GM19468 (cell line): ENCODE measurements at regions not wholly inside any gene's neighbourhood (a gene's known extent, or its start where the extent isn't known, plus 50 kb on each side); places are given as distances from the start of the nearest gene placed in this dataset.
A peak's percentile ranks its signal among the peaks of the same experiment; 100 is the strongest.
"Not testable (repeated sequence)": the region's sequence is repeated elsewhere in the genome, so short reads cannot be mapped to it uniquely, and the experiment has no call there.

Experiments
- ATAC-seq: cut with Tn5 transposase; IDR thresholded peaks from one replicate; pipeline ENCODE4 v1.9.1; 2021; ENCODE audit warnings: mild to moderate bottlenecking, moderate library complexity, moderate number of reproducible peaks; ENCODE audit not compliant: unreplicated experiment; ENCODE audit errors: extremely low read depth

DNA sequence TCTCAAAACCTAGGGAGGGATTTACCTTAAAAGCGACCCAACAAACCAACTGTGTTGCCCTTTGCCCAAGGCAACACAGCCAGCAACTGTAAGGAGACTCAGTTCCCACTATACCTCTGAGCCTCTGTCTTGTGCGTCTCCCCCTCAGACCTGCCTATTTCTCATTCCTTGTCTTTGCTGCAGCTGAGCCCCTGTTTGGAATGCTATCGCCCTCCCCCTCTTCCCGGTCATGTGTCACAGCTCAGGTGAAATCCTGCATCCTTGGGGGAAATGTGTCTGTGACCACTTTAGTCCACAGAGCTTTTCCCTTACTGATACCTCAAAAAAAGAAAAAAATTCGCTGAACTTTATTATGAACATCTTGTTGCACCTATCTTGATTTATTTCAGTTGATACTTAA lies 52.0 kb upstream of the LRIG1 start:
- ATAC-seq, result no peak

DNA sequence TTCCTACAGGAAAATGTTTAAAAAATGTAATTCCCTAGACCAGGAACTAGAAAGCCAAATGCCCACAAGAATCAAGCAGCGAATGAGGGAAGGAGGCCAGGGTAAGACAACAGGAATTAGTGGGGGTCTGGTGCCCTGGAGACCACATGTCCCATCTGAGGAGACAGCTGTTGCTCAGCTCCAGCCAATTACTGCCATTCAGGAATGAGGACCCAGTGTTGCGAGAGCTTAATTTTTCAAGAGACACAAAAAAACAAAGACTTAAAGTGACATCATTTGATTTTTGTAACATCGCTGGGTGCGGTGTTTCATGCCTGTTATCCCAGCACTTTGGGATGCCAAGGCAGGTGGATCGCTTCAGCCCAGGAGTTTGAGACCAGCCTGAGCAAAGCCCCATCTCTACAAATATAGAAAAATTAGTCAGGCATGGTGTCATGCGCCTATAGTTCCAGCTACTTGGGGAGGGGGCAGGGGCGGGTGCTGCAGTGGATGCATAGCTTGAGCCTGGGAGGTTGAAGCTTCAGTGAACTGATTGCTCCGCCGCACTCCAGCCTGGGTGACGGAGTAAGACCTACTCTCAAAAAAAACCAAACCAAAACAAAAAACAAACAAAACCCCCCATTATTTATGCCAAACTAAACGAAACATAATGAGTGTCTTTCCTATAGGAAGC lies 52.8 kb upstream of the LRIG1 start:
- ATAC-seq, result no peak

DNA sequence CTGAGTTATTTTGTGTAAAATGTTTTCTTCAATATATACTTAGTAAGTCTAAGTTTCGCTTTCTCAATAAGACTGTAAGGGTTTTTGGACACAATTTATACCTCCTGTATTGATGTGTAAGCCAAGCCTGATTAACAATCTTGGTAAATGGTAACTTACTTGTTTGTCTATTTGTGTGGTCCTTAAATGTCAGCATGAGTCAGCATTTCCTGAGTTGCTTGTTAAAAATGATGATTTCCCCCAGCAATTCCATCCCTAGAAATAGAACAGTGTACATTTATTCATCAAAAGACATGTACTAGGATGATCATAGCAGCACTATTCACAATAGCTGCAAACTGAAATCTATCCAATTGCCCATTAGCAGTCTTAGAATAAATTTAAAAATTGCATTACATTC lies 53.4 kb upstream of the LRIG1 start:
- ATAC-seq, result no peak

DNA sequence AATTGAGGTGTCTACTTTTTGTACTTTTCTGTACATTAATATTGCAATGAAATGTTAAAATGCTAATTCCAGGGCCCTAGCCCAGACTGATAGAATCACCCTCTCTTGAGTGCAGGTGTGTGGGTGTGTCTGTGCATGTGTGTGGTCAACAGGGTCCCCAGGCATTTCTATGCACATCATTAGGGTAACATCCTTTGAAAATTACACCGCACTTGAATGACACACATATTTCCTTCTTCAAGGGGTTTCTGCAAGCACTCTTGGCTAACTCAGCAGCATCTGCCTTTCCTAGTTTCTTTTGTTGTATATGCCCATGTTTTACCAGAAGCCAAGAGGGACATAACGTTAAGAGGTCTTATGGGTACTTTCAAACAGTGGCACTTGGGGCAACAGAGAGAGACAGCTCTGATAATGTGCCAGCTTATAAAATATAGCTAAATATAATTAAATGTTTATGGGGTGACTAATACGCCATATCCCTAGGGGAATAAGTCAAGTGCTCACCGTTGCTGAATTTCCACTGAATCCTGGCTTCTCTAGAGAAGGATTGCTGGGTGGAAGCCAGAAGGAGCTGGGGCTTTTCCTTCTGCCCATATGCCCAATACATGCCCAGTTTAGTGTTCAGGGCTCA lies 54.5 kb upstream of the LRIG1 start:
- no peak for ATAC-seq

DNA sequence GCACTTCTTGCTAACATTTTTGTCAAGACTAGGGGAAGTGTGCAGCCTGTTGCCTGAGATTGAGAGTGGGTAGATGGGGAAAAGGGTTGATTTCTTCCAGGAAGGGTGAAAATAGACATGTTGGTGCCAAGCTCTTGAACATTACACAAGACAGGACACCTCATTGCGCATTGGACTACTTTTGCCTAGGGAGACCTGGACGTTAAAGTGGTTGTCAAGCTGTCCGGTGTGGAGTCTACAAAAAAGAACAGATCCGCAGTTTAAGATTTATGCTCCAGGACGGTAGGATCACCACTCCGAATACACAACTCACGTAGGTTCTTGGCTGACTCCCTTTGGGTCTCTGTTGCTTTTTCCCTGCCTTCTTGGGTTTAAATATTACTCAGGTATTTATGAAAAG lies 56.3 kb upstream of the LRIG1 start:
- no peak for ATAC-seq

DNA sequence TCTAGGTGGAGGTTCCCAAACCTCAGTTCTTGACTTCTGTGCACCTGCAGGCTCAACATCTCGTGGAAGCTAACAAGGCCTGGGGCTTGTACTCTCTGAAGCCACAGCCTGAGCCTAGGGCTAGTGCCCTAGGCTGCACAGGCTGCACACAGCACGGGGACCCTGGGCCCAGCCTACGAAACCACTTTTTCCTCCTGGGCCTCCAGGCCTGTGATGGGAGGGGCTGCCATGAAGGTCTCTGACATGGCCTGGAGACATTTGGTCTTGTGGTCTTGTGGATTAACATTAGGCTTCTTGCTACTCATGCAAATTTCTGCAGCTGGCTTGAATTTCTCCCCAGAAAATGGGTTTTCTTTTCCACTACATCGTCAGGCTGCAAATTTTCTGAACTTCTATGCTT lies 59.1 kb upstream of the LRIG1 start:
- not testable (repeated sequence) for ATAC-seq

DNA sequence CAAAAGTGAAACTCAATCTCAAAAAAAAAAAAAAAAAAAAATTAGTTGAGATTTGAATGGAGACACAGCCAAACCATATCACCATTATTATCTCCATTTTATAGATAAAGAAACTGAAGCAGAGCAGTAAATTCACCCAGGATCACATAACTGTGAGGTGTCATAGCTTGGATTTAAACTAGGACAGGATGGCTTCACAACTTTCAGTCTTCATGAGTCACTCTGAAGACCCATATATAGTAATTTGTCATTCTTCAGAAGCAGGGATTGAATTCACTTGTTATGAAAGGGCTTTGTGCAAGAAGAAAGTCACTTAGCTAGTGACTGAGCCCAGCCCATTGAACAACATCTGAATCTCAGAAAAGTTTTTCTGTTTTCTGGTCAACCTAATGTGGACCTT lies 60.5 kb upstream of the LRIG1 start:
- ATAC-seq, result no peak

DNA sequence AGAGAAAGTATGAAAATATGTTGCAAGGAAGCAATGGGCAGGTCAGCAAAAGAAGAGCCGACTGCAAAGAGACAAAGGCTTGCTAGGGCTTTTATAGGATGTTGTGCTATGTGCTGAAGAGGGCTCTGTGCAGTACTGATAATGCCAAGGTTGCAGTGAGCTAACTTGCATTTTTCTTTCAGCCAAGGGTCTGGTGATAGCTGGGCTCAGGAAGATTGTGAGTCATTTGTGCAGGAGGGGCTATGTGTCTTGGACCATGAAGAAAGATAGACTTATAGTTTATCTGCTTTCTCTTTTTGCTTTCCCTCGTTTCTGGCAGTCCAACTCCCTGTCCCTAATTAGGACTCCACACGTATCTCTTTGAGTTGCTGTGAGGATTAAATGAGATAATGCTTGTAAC lies 64.5 kb upstream of the LRIG1 start:
- ATAC-seq, result no peak

DNA sequence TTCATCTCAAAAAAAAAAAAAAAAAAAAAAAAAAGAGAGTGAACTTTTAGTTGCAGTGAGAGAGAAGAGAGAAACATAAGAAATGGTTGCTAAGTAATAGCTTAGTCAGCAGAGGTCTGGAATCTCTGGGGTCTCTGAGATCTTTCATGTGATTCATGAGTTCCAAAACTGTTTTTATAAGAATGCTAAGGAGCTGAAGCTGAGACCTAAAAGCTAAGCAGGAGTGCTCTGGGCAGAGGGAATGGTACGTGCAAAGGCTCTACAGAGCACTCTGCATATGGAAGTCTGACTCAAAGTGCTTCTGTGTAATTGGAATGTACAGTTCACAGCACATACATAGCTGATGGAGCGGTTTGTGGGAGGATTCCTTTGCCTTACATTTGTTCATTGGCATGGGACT lies 66.3 kb upstream of the LRIG1 start:
- ATAC-seq, result no peak

DNA sequence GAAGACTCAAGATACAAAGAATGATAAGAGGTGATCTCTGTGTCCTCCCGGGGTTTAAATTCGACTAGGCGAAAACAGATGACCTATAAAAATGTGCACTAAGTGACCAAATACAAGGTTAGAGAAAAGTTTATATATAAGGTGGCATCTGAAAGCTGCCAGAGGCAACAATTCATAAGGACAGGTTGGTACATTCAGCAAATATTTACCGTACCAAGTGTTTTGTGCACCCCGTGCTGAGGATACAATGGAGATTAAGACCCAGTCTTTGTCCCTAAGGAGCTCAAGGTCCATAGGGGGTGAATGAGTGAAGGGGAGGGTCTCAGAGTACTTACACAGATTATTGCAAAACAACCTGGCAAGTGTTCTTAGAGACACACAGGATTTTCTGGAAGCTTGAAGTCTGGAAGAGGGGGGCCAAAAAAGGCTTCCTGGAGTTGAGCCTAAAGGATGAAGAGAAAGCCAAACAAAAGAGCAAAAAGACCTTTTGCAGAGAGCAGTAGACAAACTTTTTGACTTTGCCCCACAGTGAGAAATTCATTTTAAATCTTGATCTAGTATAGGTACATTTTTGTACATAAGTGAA lies 71.4 kb upstream of the LRIG1 start:
- ATAC-seq, result no peak

DNA sequence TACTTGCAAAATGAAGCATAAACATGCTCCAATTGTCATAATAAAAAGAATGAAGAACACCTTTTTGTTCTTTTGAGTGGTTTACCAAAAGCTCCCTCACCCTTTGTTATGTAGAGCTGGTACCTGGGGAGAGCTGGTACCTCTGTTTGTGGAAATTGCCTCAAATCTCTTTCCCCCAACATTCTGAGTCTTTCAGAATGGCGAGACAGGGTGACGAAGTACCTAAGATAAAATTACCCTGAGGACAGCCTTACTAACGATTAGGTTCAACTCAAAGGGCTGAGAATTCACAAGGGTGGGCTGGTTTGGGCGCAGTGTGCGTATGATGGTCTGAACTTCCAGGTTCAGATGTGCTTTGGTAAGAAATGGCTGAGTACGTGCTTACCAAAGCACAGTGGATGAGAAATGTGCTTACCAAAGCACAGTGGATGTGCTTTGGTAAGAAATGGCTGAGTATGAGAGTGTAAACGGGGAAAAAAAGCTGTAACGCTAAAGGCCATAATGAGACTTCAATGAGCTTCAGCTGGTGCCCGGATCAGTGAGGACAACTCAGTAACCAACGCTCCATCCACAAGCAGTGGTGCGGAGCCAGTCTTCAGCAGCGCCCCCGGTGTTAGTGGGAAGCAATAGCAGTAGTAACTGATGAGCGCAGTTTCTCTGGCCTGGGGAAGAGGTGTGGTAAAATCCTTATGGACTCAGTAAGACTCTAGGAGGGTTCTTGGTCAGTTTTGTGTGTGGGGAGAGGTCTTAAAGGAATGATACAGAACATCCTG lies 72.3 kb upstream of the LRIG1 start:
- no peak for ATAC-seq

DNA sequence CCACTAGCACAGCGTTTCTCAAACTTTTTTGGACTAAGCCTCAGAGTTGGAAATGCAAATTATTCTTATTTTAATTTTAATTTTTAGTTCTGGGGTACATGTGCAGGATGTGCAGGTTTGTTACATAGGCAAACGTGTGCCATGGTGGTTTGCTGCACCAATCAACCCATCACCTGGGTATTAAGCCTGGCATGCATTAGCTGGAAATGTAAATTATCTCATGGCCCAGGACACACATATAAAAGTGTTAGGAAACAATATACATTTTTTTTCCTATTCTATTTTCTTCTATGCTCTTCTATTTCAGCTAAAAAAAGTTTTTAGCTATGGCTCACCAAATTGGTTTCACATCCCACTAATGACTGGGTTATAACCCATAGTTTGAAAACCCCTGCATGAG lies 73.3 kb upstream of the LRIG1 start:
- ATAC-seq, result no peak

DNA sequence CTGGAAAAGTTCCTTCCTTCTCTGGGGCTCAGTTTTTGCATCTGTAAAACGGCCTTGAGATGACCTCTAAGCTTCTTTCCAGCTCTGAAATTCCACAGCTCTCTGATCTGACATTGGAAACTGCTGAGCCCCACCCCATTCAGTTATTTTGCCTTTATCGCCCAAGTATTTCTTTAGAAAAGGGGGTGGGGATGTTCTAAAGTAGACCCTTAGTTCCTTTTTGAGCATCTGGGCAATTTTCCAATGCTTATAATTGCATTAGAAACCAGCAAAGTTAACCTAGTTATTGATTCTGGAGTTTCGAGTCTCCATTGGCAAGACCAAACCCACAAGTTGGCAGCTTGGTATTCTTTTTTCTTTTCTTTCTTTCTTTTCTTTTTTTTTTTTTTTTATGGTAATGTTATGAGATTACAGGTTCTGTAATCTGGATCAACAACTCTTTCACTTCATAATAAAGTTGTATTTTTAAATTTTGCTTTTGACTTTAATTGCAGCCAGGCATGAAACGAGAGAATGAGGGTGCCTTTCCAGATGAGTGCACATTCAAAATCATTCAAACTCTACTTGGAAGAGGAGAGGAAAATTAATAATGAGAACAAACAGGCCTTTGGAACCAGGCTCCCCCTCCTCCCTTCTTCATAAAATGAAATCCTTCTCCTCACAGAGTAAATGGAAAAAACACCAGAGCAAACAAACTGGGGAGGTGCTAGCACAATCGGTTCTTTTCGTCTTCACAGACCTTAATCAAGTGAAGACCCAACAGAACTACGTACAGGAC lies 76.8 kb upstream of the LRIG1 start:
- no peak for ATAC-seq

DNA sequence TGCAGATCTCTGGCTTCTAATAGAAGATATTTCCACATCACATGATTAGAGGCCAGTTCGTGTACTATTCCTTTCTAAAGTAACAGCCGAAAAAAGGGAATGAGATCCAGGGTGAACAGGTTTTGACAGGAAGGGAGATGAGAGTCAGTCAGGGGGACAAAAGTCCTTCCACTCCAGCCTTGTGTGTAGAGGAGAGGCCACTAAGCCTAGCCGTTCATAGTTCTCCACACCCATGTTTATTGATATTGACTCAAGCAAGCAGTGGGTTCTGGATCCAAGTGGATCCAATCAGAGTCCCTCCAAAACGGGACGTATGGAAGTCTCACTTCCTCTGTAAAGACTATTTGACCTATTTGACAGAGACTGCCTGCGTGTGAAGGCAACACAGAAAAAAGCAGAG lies 80.4 kb upstream of the LRIG1 start:
- no peak for ATAC-seq

DNA sequence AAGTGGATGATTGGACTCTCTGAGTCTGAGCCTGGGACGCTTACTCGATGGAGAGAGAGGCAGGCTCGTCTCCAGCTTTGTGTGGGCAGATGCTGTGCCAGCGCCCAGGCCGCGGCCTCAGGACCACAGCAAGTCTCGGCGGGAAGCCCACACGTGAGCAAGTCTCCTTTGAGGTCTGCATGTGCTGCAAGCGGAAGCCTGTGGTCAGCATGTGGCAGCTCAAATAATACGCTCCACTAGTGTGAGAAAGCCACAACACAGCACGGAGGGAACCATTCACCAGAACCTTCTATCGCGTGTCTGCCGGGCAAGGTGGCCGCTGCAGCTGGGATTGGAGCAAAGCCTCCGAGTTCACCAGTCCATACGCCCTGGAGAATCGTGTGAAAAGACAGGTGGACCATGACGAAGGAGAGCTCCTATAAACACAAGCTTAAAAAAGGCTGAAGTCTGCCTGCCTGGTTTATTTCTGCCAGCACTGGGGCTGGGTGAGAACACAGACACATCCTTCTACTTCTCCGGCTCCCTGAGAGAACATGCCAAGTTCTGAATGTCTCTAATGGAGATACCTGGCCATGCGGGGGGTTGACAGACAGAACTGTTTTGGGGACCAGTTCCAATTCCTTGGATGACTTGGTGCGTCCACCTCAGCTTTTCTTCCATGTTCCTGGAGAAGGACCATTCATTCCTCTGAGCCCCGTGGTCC lies 82.0 kb upstream of the LRIG1 start:
- ATAC-seq, result peak; percentile 86

DNA sequence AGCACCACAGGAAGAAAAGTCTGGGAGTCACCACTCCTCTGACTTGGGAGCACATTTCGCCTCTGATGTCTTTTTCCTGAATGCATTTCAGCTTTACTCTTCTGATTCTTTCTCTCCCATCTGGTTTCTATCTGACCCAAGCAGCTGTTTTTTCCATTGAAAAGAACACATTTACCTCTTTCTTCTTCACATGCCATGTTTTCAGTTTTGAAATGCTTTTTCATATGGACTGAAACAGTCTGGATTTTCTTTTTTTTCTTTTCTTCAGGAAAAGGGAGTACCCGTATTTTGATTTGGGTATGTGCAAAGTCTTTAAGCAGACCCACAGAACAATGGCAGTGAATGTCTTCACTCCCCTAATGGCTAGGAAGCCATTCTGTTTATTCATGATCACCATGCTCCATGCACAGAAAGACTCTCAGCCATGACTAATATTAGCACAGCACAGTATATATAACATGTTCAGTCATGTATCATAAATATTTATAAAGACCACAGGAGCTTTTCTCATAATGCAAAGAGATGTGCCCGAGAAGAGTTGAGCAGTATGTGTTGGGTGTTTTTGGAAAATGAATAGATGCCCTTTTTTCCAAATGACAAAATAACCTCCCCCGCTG lies 82.7 kb upstream of the LRIG1 start:
- no peak for ATAC-seq

DNA sequence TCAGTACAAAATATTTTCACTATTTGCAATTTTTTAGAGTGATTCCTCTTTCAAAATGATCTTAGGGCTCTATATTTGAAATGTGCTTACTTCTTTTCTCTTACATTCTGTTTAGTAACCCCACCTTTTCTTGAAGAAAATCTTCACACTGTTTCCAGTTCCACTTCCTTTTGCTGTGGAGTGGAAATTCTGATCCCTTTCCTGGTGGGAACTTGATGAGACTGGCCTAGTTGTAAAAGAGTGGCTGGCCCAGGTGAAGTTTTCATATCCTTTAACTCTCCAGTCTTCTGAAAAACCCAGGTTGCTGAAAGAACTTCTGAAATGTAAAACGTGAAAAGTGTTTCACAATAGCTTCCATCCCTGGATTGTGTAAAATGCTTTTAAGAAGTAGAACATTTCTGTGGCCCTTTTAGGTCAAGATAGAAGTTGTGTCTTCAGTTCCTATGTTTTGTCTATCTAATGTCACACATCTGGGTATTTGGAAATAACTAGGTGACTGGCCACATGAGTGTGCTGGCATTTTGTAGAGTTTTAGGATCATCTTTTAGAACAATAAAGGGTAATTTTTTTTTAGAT lies 84.8 kb upstream of the LRIG1 start:
- no peak for ATAC-seq

DNA sequence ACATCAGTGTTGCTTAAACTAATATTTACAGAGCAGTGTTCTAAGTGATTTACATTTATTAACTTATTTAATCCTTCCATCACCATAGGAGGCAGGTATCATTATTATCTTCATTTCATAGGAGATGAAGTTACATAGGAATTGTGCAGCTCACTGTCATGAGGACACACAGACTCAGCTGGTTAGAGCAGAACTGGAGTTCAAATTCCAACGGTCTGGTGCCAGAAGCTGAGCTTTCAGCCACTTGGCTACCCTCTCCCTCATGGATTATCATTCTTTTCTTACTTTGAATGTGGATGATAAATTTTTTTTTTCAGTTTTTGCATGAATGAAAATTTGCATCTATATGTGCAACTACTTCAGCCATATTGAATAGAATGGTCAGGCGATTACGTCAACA lies 86.0 kb upstream of the LRIG1 start:
- ATAC-seq, result no peak

DNA sequence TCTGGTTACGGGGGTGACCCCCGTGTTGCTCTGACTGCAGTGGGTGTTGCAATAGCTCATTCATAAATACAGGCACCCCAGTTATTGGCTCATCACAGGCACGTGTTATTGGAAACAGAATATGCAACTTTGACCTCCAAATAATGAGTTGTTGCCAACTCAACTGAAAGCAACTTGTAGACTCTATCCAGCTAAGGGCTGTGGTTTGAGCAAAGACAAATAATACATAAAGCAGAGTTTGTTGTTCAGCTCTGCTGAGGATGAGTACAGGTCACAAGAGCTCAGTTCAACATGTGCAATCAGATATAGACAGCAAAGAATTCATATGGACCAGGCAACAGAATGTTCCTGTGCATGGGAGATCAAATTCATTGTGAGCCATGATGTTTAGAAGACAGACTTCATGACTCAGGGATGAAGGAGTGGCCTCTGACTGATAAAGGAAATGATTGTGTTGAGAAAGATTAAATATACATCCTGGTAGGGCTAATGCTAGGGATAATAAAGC lies 87.6 kb upstream of the LRIG1 start:
- ATAC-seq, result no peak
